ENCODE measurements at regions not wholly inside any gene's neighbourhood (a gene's known extent, or its start where the extent isn't known, plus 50 kb on each side); places are given as distances from the start of the nearest gene placed in this dataset.

DNA sequence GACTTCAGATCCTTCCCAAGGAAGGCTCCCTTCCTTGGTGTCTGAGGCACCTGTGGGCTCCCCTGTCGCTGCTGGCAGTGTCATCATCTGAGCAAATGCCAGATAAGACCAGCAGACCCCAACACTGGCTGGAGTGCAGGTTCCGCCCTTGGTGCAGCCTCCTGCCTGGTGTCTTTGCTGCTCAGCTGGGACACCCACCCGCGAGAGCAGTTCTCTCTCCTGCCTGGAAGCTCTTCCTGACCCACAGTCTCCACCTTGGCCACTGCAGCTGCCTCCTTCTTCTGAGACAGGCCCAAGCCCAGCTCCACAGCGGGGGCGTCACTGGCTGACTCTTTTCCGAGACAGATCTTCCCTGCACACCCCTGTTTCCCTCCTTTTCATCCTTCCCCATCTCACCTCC lies 395.7 kb upstream of the MAP3K7 start:
- Histone ChIP-seq H3K36me3 (no peaks in the 10 kb centered on the region), H3K4me1 (no peaks in the 10 kb centered on the region), H3K27me3 (no peaks in the 10 kb centered on the region), H3K27ac (no peak overlapping the region), H3K4me3 (replicated peaks in 1 of 3) (no peak overlapping the region), H3K9me3 (no peaks in the 10 kb centered on the region)
- intact Hi-C loops (cut with DNase I): no loop called here
- TF ChIP-seq POLR2A (IDR thresholded peaks at IDR 0.05): no peak
- TF ChIP-seq, protein P1, sequence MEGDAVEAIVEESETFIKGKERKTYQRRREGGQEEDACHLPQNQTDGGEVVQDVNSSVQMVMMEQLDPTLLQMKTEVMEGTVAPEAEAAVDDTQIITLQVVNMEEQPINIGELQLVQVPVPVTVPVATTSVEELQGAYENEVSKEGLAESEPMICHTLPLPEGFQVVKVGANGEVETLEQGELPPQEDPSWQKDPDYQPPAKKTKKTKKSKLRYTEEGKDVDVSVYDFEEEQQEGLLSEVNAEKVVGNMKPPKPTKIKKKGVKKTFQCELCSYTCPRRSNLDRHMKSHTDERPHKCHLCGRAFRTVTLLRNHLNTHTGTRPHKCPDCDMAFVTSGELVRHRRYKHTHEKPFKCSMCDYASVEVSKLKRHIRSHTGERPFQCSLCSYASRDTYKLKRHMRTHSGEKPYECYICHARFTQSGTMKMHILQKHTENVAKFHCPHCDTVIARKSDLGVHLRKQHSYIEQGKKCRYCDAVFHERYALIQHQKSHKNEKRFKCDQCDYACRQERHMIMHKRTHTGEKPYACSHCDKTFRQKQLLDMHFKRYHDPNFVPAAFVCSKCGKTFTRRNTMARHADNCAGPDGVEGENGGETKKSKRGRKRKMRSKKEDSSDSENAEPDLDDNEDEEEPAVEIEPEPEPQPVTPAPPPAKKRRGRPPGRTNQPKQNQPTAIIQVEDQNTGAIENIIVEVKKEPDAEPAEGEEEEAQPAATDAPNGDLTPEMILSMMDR (IDR thresholded peaks at IDR 0.05): no peak
- no peak for DNase-seq
- whole genome bisulfite sequencing, 2 donors: 93 to 96% methylated on average over 7 of the region's 7 CpGs

- no peak for TF ChIP-seq POLR2A (IDR thresholded peaks at IDR 0.05)
- TF ChIP-seq, protein P1 (IDR thresholded peaks at IDR 0.05): no peak
- DNase-seq: no peak
- no peak overlapping the region for H3K27ac ChIP-seq
- WGBS, 2 donors: 91 to 94% methylated on average over 3 of the region's 3 CpGs
- H3K36me3 ChIP-seq: no peaks in the 10 kb centered on the region
- no peaks in the 10 kb centered on the region for H3K9me3 ChIP-seq
- intact Hi-C loops (cut with DNase I): no loop called here
- no peaks in the 10 kb centered on the region for H3K4me1 ChIP-seq
- H3K27me3 ChIP-seq: no peaks in the 10 kb centered on the region
- H3K4me3 ChIP-seq (replicated peaks in 1 of 3): no peak overlapping the region
These were observed 395.2 kb upstream of the MAP3K7 start for GRCh38 chr6:90982051-90982450.

DNA sequence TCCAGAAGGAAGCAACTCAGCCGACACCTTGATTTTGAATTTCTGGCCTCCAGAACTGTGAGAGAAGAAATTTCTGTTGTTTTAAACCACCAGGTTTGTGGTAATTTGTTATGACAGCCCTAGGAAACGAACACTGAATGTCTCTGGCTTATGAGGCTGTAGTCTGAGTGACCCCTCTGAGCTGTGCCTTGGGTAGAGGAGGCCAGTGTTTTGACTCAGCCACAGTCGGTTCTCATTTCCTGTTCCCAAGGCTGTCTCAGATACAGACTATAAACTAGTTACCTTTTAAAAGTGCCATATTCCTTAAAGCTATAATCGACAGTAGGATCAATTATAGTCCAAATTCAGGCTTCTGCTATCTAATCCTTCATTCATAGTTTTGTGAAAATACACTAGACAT lies 391.2 kb upstream of the MAP3K7 start:
- Histone ChIP-seq H3K4me3 (replicated peaks in 1 of 3) (no peak overlapping the region), H3K36me3 (no peaks in the 10 kb centered on the region), H3K9me3 (no peaks in the 10 kb centered on the region), H3K4me1 (no peaks in the 10 kb centered on the region), H3K27me3 (no peaks in the 10 kb centered on the region), H3K27ac (no peak overlapping the region)
- WGBS, 2 donors: 48 to 52% methylated on average over 4 of the region's 4 CpGs
- no peak for DNase-seq
- intact Hi-C loops (cut with DNase I): no loop called here
- TF ChIP-seq, protein P1 (IDR thresholded peaks at IDR 0.05): no peak
- TF ChIP-seq POLR2A (IDR thresholded peaks at IDR 0.05): no peak

- Histone ChIP-seq H3K9me3 (no peaks in the 10 kb centered on the region), H3K27ac (no peak overlapping the region), H3K27me3 (no peaks in the 10 kb centered on the region), H3K36me3 (no peaks in the 10 kb centered on the region), H3K4me3 (replicated peaks in 1 of 3) (no peak overlapping the region), H3K4me1 (no peaks in the 10 kb centered on the region)
- no peak for DNase-seq
- TF ChIP-seq POLR2A (IDR thresholded peaks at IDR 0.05): no peak
- 28 to 44% methylated on average over 1 of the region's 1 CpG for WGBS, 2 donors
- intact Hi-C loops (cut with DNase I): no loop called here
These were observed 390.6 kb upstream of the MAP3K7 start for GRCh38 chr6:90977513-90977912.

GRCh38 chr6:90976341-90976740 lies 389.5 kb upstream of the MAP3K7 start:
- intact Hi-C loops (cut with DNase I): no loop called here
- Histone ChIP-seq H3K36me3 (no peaks in the 10 kb centered on the region), H3K9me3 (no peaks in the 10 kb centered on the region), H3K27me3 (no peaks in the 10 kb centered on the region), H3K4me3 (replicated peaks in 1 of 3) (no peak overlapping the region), H3K4me1 (no peaks in the 10 kb centered on the region), H3K27ac (no peak overlapping the region)
- no peak for DNase-seq
- TF ChIP-seq, protein P1 (IDR thresholded peaks at IDR 0.05): no peak
- TF ChIP-seq POLR2A (IDR thresholded peaks at IDR 0.05): no peak
- 86 to 87% methylated on average over 2 of the region's 2 CpGs for WGBS, 2 donors

- H3K27me3 ChIP-seq: no peaks in the 10 kb centered on the region
- no peaks in the 10 kb centered on the region for H3K36me3 ChIP-seq
- no peak overlapping the region for H3K27ac ChIP-seq
- WGBS, 2 donors: 75 to 85% methylated on average over 2 of the region's 2 CpGs
- no peaks in the 10 kb centered on the region for H3K9me3 ChIP-seq
- TF ChIP-seq, protein P1 (IDR thresholded peaks at IDR 0.05): no peak
- no peak for TF ChIP-seq POLR2A (IDR thresholded peaks at IDR 0.05)
- intact Hi-C loops (cut with DNase I): no loop called here
- H3K4me3 ChIP-seq (replicated peaks in 1 of 3): no peak overlapping the region
- no peak for DNase-seq
- H3K4me1 ChIP-seq: no peaks in the 10 kb centered on the region
These were observed 388.9 kb upstream of the MAP3K7 start for GRCh38 chr6:90975741-90976140.

All from thyroid gland (tissue), 4 donors.